Lung microvascular endothelial cell (primary cell): ENCODE measurements at regions not wholly inside any gene's neighbourhood (a gene's known extent, or its start where the extent isn't known, plus 50 kb on each side); places are given as distances from the start of the nearest gene placed in this dataset.
"Not testable (repeated sequence)": the region's sequence is repeated elsewhere in the genome, so short reads cannot be mapped to it uniquely, and the experiment has no call there.

Source experiments
- DNase-seq, 2 donors: peaks; one replicate each; pipeline versions ENCODE4 v3.0.0 to v3.0.0-alpha.2; 2010; ENCODE audit warnings: low read depth in 2 of 2

DNA sequence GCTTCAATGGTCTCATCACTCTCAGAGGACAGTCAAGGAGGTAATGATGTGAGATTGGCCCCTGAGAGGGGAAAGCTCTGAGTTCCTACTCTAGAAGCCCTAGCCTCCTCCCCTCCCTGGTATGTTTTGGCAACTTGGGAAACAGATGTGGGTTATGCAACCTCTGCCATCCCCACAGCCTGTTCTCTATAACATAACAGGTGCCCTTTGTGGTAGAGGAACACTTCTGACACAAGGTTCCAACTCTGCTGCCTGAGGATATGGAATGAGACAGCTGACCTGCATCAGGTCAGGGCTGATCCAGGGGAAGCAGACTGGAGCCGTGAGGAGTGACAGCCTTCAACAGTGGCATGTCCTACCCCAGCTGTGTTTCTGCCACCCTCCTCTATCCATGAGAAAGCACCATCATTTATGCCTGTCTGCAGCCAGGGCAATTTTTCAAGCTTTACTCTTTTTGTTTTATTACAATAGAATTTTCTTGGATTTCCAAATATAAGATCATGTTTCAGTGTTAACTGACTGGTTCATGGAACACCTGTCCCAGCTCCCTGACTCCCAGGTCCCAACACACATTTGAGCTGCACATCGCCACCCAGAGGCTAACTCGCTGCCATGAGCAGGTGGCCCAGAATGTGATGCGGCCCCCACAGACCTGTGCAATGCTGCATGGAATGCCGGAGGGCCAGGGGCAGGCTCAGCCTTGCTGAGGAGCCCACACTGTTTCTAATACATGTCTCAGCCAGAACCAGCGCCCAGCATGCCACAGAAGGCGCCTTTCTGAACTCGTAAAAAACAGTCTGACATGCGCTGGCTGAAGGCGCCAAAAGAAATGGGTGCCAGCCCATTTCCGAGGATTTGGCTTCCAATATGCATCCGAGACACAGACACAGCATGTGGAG lies 124.8 kb upstream of the CHST15 start:
- peak in 1 of 2 donors; percentile 40 for DNase-seq

DNA sequence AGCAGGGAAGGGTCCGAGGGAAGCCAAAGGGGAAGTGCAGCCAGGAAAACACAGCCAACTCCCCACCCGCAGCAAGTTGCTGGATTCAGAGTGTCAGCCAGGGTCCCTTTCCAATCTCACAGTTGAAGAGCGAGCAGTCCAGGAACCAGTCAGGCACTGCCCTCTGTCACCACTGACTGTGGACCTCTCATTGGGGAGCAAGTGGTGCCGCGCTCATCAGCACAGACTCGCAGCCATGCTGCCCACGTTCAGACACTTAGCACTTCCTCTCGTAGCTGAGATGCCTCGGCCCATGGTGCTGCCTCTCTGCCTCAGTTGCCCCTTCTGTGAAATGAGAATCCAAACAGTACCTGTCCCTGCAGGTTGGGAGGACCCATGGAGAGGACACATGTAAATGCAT lies 123.6 kb upstream of the CHST15 start:
- no peak for DNase-seq

- DNase-seq, result no peak
Measured at GRCh38 chr10:124214610-124215375, 121.4 kb upstream of the CHST15 start.

GRCh38 chr10:124213899-124214510 lies 120.6 kb upstream of the CHST15 start:
- DNase-seq, result no peak

GRCh38 chr10:124213471-124213870 lies 120.1 kb upstream of the CHST15 start:
- no peak for DNase-seq

GRCh38 chr10:124212702-124213101 lies 119.3 kb upstream of the CHST15 start:
- no peak for DNase-seq

GRCh38 chr10:124211921-124212320 lies 118.5 kb upstream of the CHST15 start:
- DNase-seq, result no peak

GRCh38 chr10:124210263-124210662 lies 116.9 kb upstream of the CHST15 start:
- no peak for DNase-seq

DNA sequence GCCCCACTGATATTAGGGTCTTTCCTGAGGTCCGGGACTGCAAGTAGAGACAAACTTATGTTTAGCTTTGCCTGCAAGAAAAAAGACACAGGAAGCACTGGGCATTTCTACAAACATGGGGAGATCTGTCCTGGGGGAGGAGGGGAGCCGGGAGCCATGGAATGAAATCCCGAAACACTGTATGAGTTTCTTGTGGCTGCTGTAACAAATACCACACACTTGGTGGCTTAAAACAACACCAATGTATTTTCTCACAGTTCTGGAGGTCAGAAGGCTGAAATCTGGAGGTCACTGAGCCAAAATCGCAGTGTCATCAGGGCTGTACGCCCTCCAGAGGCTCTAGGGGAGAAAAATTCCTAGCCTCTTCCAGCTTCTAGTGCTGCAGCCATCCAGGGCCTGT lies 114.0 kb upstream of the CHST15 start:
- no peak for DNase-seq

GRCh38 chr10:124206616-124207015 lies 113.2 kb upstream of the CHST15 start:
- DNase-seq, result no peak

DNA sequence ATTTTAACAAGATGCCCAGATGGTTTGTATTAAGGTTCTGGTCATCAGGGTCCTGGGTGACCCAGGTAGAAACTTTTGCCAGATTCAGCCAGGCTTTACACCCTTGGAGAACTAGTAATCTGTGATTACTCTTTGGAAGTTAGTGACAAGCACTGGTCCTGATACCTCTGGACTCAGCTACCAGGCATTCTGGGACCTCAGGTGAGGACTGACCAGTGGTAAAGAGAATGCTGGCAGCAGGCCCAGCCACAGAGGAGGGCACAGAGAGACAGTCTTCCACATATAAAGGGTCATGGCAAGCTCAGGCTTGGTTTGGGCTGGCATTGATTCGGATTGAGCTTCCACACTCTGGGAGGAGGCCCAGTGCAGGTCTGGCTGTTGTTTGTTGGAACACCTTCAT lies 112.0 kb upstream of the CHST15 start:
- no peak for DNase-seq

DNA sequence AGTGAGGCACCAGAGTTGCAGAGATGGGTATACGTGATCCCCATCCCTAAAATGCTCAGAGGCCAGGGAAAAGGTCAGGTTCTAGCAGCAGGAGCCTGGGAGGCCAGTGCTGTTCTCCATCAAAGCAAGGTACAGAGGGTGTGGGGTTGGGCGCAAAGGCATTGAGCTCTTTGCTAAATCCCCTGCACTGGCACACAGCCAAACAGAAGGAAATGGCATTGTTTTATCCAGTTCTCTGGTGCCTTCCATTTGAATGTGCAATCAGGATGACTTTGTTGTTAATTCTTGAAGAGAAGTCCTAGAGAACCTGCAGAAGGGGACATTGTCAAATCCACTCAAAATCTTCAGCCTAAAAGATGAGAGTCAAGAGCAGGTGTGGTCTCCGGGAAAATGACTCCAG lies 111.3 kb upstream of the CHST15 start:
- DNase-seq, result peak in 1 of 2 donors; percentile 65

- DNase-seq, result no peak
Measured at GRCh38 chr10:124200011-124200410, 106.6 kb upstream of the CHST15 start.

DNA sequence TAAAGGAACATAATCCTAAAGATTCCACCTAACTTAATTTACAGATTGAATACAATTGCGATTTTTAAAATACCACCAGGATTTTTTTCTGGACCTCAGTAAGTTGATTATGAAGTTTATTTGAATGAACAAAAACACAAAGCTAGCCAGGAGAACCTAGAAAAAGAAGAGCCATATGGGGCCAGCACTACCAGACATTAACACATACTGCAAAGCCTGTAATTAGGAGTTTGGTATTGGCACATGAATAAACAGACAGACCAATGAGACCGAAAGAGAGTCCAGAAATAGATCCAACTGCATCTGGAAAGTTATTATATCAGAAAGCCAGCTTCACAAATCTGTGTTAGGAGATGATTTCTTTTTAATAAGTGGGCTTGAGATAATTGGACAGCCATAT lies 105.5 kb upstream of the CHST15 start:
- DNase-seq, result no peak

DNA sequence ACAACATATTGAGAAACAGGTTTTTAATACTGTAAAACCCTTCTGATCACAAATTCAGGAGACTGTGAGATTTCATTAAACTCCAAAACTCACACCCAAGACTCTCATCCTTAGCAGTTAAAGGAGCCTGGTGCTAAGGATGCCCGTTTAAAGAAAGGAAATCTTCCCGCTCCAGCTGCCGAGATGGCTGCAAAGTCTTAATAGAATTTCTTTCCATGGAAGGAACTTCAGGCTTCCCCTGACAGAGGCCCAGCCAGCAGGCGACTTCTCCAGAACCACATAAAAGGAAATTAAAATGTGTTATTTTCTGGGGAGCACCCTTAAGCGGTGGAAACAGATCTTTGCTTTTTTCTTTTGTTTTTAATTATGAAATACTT lies 104.7 kb upstream of the CHST15 start:
- no peak for DNase-seq

GRCh38 chr10:124197371-124198124 lies 104.2 kb upstream of the CHST15 start:
- DNase-seq, result no peak

GRCh38 chr10:124196659-124197058 lies 103.3 kb upstream of the CHST15 start:
- DNase-seq, result no peak

DNA sequence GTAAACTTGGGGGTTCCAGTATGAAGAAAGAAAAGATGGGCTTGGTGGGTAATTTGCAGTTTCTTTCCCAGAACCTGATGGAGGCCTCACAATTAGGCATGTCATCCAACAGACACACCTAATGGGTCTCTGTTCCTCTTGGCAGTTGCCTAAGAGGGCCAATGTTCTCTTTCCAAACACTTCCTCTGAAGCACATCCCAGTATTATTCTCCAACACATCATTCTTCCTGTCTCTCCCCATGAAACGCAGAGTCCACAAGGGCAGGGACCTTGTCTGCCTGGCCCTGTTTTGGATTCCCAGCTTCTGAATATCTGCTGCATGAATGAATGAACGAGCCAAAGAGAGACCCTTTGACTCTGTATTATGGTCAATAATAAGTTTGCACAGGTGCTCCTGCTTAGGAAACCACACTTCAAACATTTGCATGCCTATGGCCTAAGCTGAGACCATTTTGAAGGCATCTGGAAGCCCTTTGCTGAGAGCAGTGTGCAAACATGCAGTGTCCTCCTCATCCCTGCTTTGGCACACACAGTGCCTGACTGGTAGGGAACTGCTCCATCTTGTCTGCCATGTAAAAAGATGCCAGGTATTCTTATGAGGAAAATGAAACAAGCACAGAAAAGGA lies 100.9 kb upstream of the CHST15 start:
- peak in 1 of 2 donors; percentile 70 for DNase-seq

GRCh38 chr10:124193309-124193696 lies 99.9 kb upstream of the CHST15 start:
- no peak for DNase-seq

DNA sequence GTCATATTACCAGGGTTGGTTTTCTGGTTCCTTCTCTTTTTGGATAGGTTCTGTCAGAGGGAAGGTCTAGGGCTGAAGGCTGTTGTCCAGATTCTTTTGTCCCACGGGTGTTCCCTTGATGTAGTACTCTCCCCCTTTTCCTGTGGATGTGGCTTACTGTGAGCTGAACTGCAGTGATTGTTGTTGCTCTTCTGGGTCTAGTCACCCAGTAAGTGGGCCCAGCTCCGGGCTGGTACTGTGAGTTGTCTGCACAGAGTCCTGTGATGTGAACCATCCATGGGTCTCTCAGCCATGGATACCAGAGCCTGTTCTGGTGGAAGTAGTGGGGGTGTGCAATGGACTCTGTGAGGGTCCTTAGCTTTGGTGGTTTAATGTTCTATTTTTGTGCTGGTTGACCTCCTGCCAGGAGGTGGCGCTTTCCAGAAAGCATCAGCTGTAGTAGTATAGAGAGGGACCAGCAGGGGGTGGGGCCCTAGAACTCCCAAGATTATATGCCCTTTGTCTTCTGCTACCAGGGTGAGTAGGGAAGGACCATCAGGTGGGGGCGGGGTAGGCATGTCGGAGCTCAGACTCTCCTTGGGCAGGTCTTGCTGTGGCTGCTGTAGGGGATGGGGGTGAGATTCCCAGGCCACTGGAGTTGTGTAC lies 99.4 kb upstream of the CHST15 start:
- not testable (repeated sequence) for DNase-seq

DNA sequence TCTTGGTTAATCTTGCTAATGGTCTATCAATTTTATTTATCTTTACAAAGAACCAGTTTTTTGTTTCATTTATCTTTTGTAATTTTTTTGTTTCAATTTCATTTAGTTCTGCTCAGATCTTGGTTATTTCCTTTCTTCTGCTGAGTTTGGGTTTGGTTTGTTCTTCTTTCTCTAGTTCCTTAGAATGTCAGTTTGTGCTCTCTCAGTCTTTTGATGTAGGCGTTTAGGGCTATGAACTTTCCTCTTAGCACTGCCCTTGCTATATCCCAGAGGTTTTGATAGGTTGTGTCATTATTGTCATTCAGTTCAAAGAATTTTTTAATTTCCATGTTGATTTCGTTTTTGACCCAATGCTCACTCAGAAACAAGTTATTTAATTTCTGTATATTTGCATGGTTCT lies 97.1 kb upstream of the CHST15 start:
- not testable (repeated sequence) for DNase-seq
